WERI-Rb-1 (cell line): ENCODE measurements at regions not wholly inside any gene's neighbourhood (a gene's known extent, or its start where the extent isn't known, plus 50 kb on each side); places are given as distances from the start of the nearest gene placed in this dataset.

Experiments used
- DNase-seq: peaks from one replicate; pipeline ENCODE4 v3.0.0-alpha.2; 2020
- H3K27ac ChIP-seq: fragments of 250-450 bp; sonication (Bioruptor Pico); 2 replicates; pipeline ENCODE4 v1.5.1; 2020; ENCODE audit warnings: mild to moderate bottlenecking, moderate library complexity
- H3K27me3 ChIP-seq: fragments of 250-450 bp; sonication (Bioruptor Pico); 2 replicates; pipeline ENCODE4 v1.5.1; 2021; ENCODE audit warnings: mild to moderate bottlenecking, low read depth, moderate library complexity; ENCODE audit not compliant: insufficient read depth, severe bottlenecking
- H3K36me3 ChIP-seq: fragments of 250-450 bp; sonication (Bioruptor Pico); 2 replicates; pipeline ENCODE4 v1.5.1; 2020; ENCODE audit warnings: mild to moderate bottlenecking, moderate library complexity
- H3K4me3 ChIP-seq: 2 replicates; pipeline ENCODE4 v1.5.1; 2011; ENCODE audit warnings: low read depth, mild to moderate bottlenecking, control low read depth, low read length
- H3K9me3 ChIP-seq: fragments of 250-450 bp; sonication (Bioruptor Pico); 2 replicates; pipeline ENCODE4 v1.5.1; 2021; ENCODE audit warnings: mild to moderate bottlenecking, moderate library complexity; ENCODE audit not compliant: severe bottlenecking
- TF ChIP-seq, protein P1 (sequence below): IDR thresholded peaks from 2 replicates; pipeline ENCODE4 v1.5.1; 2011; ENCODE audit warnings: low read depth, mild to moderate bottlenecking, control low read depth, inconsistent platforms, low read length

DNA sequence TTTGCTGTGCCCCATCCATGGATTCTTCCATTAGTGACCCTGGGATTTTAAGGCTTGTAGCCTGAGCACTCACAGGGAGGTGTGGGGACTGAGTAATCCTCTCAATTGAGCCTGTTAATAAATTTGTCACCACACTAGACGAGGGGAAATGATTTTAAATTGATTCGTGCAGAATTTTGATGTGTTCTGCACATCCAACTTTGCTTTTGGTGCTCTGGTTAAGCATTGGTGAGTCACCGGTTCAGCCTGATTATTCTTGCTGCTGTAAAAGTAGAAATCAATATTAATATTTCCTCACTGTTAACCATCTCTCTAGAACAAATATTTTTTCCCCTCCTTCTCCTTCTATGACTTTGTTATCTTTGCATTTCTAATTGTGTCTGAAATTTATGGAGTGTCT, 482.0 kb downstream of the TSN start:
- no peaks in the 10 kb centered on the region for H3K9me3 ChIP-seq
- H3K27me3 ChIP-seq: no peaks in the 10 kb centered on the region
- H3K4me3 ChIP-seq: no peak overlapping the region
- no peak for DNase-seq
- TF ChIP-seq, protein P1, sequence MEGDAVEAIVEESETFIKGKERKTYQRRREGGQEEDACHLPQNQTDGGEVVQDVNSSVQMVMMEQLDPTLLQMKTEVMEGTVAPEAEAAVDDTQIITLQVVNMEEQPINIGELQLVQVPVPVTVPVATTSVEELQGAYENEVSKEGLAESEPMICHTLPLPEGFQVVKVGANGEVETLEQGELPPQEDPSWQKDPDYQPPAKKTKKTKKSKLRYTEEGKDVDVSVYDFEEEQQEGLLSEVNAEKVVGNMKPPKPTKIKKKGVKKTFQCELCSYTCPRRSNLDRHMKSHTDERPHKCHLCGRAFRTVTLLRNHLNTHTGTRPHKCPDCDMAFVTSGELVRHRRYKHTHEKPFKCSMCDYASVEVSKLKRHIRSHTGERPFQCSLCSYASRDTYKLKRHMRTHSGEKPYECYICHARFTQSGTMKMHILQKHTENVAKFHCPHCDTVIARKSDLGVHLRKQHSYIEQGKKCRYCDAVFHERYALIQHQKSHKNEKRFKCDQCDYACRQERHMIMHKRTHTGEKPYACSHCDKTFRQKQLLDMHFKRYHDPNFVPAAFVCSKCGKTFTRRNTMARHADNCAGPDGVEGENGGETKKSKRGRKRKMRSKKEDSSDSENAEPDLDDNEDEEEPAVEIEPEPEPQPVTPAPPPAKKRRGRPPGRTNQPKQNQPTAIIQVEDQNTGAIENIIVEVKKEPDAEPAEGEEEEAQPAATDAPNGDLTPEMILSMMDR: no peak
- H3K36me3 ChIP-seq: no peaks in the 10 kb centered on the region
- no peak overlapping the region for H3K27ac ChIP-seq

- no peaks in the 10 kb centered on the region for H3K9me3 ChIP-seq
- H3K27ac ChIP-seq: no peak overlapping the region
- no peaks in the 10 kb centered on the region for H3K27me3 ChIP-seq
- H3K4me3 ChIP-seq: no peak overlapping the region
- TF ChIP-seq, protein P1: no peak
- H3K36me3 ChIP-seq: no peaks in the 10 kb centered on the region
- DNase-seq: peak; percentile 54
Measured at GRCh38 chr2:122238006-122238559, 482.6 kb downstream of the TSN start.

DNA sequence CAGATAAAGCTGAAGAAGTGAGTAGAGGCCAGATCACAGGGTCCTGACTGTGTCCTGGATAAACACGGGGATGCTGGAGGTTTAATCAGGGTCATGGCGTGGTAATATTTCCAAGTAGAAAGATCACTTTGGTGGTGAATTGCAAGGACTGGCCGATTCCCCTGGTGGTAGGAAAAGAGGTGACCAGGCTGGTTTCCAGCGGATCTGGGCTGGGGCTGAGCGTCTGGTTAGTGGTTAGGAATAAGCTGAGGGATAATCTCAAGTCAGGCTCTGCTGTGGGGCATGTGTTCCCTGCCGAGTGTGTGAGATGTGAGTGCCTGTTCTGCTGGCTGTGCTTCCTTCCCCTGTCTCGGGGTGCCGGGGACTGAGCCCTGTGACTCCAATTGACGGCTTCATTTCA, 484.0 kb downstream of the TSN start:
- TF ChIP-seq, protein P1: peak; percentile 51
- Histone ChIP-seq H3K27ac (peak overlapping the region; percentile 18; the same call in 1 of the 2 replicates), H3K4me3 (no peak overlapping the region), H3K9me3 (no peaks in the 10 kb centered on the region), H3K36me3 (no peaks in the 10 kb centered on the region), H3K27me3 (no peaks in the 10 kb centered on the region)
- peak; percentile 82 for DNase-seq

GRCh38 chr2:122244598-122245229, 489.3 kb downstream of the TSN start:
- no peak for DNase-seq
- no peak overlapping the region for H3K27ac ChIP-seq
- TF ChIP-seq, protein P1: no peak
- H3K27me3 ChIP-seq: no peaks in the 10 kb centered on the region
- no peaks in the 10 kb centered on the region for H3K36me3 ChIP-seq
- H3K9me3 ChIP-seq: no peaks in the 10 kb centered on the region
- H3K4me3 ChIP-seq: no peak overlapping the region

GRCh38 chr2:122249673-122250072, 494.2 kb downstream of the TSN start:
- H3K4me3 ChIP-seq: no peak overlapping the region
- no peak overlapping the region for H3K27ac ChIP-seq
- TF ChIP-seq, protein P1: no peak
- no peaks in the 10 kb centered on the region for H3K27me3 ChIP-seq
- DNase-seq: no peak
- no peaks in the 10 kb centered on the region for H3K9me3 ChIP-seq
- H3K36me3 ChIP-seq: no peaks in the 10 kb centered on the region

GRCh38 chr2:122251158-122251557, 495.7 kb downstream of the TSN start:
- Histone ChIP-seq H3K9me3 (no peaks in the 10 kb centered on the region), H3K27me3 (no peaks in the 10 kb centered on the region), H3K4me3 (no peak overlapping the region), H3K36me3 (no peaks in the 10 kb centered on the region), H3K27ac (no peak overlapping the region)
- DNase-seq: no peak
- TF ChIP-seq, protein P1: no peak
